DOHH2 (cell line): ENCODE measurements at regions not wholly inside any gene's neighbourhood (a gene's known extent, or its start where the extent isn't known, plus 50 kb on each side); places are given as distances from the start of the nearest gene placed in this dataset.

Experiments used
- H3F3A ChIP-seq: fragments of 200-600 bp; sonication (generic), shearing (Covaris generic); 2 replicates; pipeline ENCODE4 v1.6.0; 2016; ENCODE audit warnings: antibody characterized with exemption, mild to moderate bottlenecking; ENCODE audit not compliant: control insufficient read depth, insufficient read depth
- H3K27ac ChIP-seq: fragments of 200-600 bp; sonication (generic); 2 replicates; pipeline ENCODE4 v1.5.1; 2014; ENCODE audit warnings: low read depth, mild to moderate bottlenecking, low read length, moderate library complexity
- H3K27me3 ChIP-seq: fragments of 200-600 bp; sonication (generic); 2 replicates; pipeline ENCODE4 v1.6.1; 2014; ENCODE audit warnings: mild to moderate bottlenecking, low read length, mixed read lengths; ENCODE audit not compliant: control insufficient read depth
- H3K36me3 ChIP-seq: fragments of 200-600 bp; sonication (generic); 2 replicates; pipeline ENCODE4 v1.6.1; 2014; ENCODE audit warnings: mild to moderate bottlenecking, low read length, moderate library complexity, mixed read lengths; ENCODE audit not compliant: control insufficient read depth
- H3K4me1 ChIP-seq: fragments of 200-600 bp; sonication (generic); 2 replicates; pipeline ENCODE4 v1.6.1; 2014; ENCODE audit warnings: mild to moderate bottlenecking, low read length, mixed read lengths; ENCODE audit not compliant: control insufficient read depth
- H3K4me2 ChIP-seq: fragments of 200-600 bp; sonication (generic); 2 replicates; pipeline ENCODE4 v1.6.0; 2014; ENCODE audit warnings: mild to moderate bottlenecking, low read length, moderate library complexity
- H3K4me3 ChIP-seq: fragments of 200-600 bp; sonication (generic); 2 replicates; pipeline ENCODE4 v1.5.1; 2014; ENCODE audit warnings: mild to moderate bottlenecking, low read length, mixed read lengths
- H3K79me2 ChIP-seq: fragments of 200-600 bp; sonication (generic); 2 replicates; pipeline ENCODE4 v1.6.1; 2014; ENCODE audit warnings: mild to moderate bottlenecking, low read length, mixed read lengths; ENCODE audit not compliant: control insufficient read depth
- H3K9me2 ChIP-seq: fragments of 200-600 bp; sonication (generic); replicated peaks from 2 replicates; pipeline ENCODE4 v1.6.1; 2014; ENCODE audit warnings: mild to moderate bottlenecking, low read length, mixed read lengths; ENCODE audit not compliant: control insufficient read depth
- H3K9me3 ChIP-seq: fragments of 200-600 bp; sonication (generic); 2 replicates; pipeline ENCODE4 v1.6.1; 2014; ENCODE audit warnings: antibody characterized with exemption, low read length, mixed read lengths; ENCODE audit not compliant: control insufficient read depth, insufficient read depth
- H4K20me1 ChIP-seq: fragments of 200-600 bp; sonication (generic); 2 replicates; pipeline ENCODE4 v1.6.0; 2014; ENCODE audit warnings: low read depth, mild to moderate bottlenecking, antibody characterized with exemption, low read length, moderate library complexity; ENCODE audit not compliant: control insufficient read depth, insufficient read depth
- EZH2phosphoT487 ChIP-seq: fragments of 200-600 bp; sonication (generic); IDR thresholded peaks from 2 replicates; pipeline ENCODE4 v1.6.1; 2017; ENCODE audit warnings: borderline replicate concordance, mild to moderate bottlenecking, antibody characterized with exemption, low read length, moderate library complexity, mixed read lengths
- TF ChIP-seq, protein P1 (sequence below): fragments of 200-600 bp; sonication (generic); IDR thresholded peaks from one replicate; pipeline ENCODE4 v1.5.1; 2014; ENCODE audit warnings: antibody characterized with exemption, mild to moderate bottlenecking, low read depth, low read length; ENCODE audit not compliant: poor library complexity, severe bottlenecking

DNA sequence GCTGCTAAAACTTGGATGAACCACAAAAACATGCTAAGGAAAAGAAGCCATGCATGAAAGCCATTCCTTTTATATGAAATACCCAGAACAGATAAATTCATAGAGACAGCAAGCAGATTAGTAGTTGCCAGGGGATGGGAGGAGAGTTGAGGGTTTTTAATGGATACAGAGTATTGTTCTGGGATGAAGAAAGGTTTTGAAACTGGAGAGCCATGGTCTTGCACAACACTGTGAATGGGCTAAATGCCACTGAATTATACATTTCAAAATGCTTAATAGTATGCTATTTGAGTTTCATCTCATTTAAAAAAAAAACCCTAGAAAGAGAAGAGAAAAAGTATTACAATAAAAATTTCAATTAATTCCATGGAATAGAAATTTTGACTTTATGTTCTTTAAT lies 154.3 kb downstream of the GNAT3 start:
- Histone ChIP-seq H3K36me3 (no peaks in the 10 kb centered on the region), H3K9me3 (no peaks in the 10 kb centered on the region), H3K27me3 (no peaks in the 10 kb centered on the region), H3K4me3 (no peak overlapping the region), H3F3A (no peaks in the 10 kb centered on the region), H3K4me2 (no peak overlapping the region), H3K4me1 (no peaks in the 10 kb centered on the region), H4K20me1 (no peaks in the 10 kb centered on the region), H3K27ac (no peak overlapping the region), H3K79me2 (no peaks in the 10 kb centered on the region), H3K9me2 (no peaks in the 10 kb centered on the region)
- TF ChIP-seq, protein P1, sequence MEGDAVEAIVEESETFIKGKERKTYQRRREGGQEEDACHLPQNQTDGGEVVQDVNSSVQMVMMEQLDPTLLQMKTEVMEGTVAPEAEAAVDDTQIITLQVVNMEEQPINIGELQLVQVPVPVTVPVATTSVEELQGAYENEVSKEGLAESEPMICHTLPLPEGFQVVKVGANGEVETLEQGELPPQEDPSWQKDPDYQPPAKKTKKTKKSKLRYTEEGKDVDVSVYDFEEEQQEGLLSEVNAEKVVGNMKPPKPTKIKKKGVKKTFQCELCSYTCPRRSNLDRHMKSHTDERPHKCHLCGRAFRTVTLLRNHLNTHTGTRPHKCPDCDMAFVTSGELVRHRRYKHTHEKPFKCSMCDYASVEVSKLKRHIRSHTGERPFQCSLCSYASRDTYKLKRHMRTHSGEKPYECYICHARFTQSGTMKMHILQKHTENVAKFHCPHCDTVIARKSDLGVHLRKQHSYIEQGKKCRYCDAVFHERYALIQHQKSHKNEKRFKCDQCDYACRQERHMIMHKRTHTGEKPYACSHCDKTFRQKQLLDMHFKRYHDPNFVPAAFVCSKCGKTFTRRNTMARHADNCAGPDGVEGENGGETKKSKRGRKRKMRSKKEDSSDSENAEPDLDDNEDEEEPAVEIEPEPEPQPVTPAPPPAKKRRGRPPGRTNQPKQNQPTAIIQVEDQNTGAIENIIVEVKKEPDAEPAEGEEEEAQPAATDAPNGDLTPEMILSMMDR: no peak
- TF ChIP-seq EZH2phosphoT487: no peak

DNA sequence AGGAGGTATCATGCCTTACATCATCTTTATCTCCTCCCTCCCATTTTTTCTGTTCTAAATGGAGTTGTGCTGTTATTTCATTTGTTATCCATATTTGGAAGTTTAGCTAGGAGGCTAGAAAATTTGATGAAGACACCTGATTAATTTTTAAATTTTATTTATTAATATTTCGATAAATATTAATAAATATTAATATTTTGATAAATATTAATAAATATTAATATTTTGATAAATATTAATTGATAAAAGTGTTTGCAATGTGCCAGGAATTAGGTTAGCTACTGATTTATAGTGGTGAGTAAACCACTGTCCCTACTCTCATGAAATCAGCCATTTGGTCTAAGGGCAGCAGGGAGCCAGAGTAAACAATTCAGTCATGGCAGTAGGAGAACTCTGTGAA lies 161.4 kb downstream of the GNAT3 start:
- no peak for TF ChIP-seq EZH2phosphoT487
- TF ChIP-seq, protein P1: no peak

DNA sequence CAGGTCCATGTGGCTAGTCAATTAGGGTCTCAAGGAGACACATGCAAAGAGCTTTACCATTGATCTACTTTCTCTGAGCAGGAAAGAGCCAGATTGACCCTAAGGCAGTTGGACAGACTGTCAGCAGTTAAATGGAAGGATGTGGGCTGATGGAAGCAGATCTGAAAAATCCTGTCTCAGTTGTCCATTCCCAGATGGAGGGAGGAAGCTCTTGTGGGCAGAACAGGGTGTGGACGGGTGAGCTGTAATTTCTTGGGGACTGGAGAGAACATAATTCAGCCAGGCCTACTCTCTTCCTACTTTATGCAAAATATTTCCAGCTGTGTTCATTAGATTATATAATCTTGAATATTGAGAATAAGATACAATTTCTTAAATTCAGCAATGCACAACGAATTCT lies 163.6 kb downstream of the GNAT3 start:
- H3K9me2 ChIP-seq: no peaks in the 10 kb centered on the region; the same call in 1 of the 2 replicates
- no peaks in the 10 kb centered on the region for H3K9me3 ChIP-seq
- H3K4me3 ChIP-seq: no peak overlapping the region
- no peaks in the 10 kb centered on the region for H3K4me1 ChIP-seq
- no peaks in the 10 kb centered on the region for H3K27me3 ChIP-seq
- TF ChIP-seq, protein P1: no peak
- TF ChIP-seq EZH2phosphoT487: no peak
- no peaks in the 10 kb centered on the region for H3K36me3 ChIP-seq
- no peaks in the 10 kb centered on the region for H3K79me2 ChIP-seq
- H3K4me2 ChIP-seq: no peak overlapping the region
- no peak overlapping the region for H3K27ac ChIP-seq
- H4K20me1 ChIP-seq: no peaks in the 10 kb centered on the region
- no peaks in the 10 kb centered on the region for H3F3A ChIP-seq

More for the DNA sequence above, 161.4 kb downstream of the GNAT3 start:
- H3K36me3 ChIP-seq: no peaks in the 10 kb centered on the region
- H3K4me2 ChIP-seq: no peak overlapping the region
- H3K9me2 ChIP-seq: no peaks in the 10 kb centered on the region; the same call in 1 of the 2 replicates
- H3K27me3 ChIP-seq: no peaks in the 10 kb centered on the region
- no peaks in the 10 kb centered on the region for H3K9me3 ChIP-seq
- H3K4me1 ChIP-seq: no peaks in the 10 kb centered on the region
- H3F3A ChIP-seq: no peaks in the 10 kb centered on the region
- no peak overlapping the region for H3K27ac ChIP-seq
- H4K20me1 ChIP-seq: no peaks in the 10 kb centered on the region
- no peak overlapping the region for H3K4me3 ChIP-seq
- no peaks in the 10 kb centered on the region for H3K79me2 ChIP-seq
